T-helper 2 cell (primary cell): ENCODE measurements at regions not wholly inside any gene's neighbourhood (a gene's known extent, or its start where the extent isn't known, plus 50 kb on each side); places are given as distances from the start of the nearest gene placed in this dataset.
"Not testable (repeated sequence)": the region's sequence is repeated elsewhere in the genome, so short reads cannot be mapped to it uniquely, and the experiment has no call there.

ENCODE experiments used
- DNase-seq, 5 experiments: peaks; one replicate each; pipeline versions ENCODE4 v3.0.0 to v3.0.0-alpha.2; 2012 to 2022

- DNase-seq = no peak
These were observed 903.8 kb downstream of the STIM2 start for GRCh38 chr4:27764526-27764837.

- DNase-seq = no peak
These were observed 910.3 kb downstream of the STIM2 start for GRCh38 chr4:27770895-27771294.

- DNase-seq = no peak
These were observed 914.5 kb downstream of the STIM2 start for GRCh38 chr4:27775156-27775555.

DNA sequence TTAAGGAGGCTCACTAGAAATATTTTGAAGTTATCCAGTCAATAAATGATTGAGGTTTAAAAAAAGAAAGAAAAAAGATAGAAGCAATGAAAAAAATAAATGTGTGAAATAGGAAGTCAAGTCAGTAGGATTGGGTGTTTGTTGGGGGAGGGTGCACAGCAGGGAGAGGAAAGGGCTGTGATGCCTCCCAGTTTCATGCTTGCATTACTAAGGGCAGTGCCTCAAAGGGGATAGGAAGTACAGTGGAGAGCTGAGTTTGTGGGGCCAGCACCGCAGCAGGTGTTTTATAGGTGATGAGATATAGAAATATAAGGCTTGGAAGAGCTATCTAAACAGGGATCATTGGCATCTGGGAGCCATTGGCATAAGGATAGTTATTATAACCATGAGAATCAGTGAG, 919.2 kb downstream of the STIM2 start:
- DNase-seq = no peak

DNA sequence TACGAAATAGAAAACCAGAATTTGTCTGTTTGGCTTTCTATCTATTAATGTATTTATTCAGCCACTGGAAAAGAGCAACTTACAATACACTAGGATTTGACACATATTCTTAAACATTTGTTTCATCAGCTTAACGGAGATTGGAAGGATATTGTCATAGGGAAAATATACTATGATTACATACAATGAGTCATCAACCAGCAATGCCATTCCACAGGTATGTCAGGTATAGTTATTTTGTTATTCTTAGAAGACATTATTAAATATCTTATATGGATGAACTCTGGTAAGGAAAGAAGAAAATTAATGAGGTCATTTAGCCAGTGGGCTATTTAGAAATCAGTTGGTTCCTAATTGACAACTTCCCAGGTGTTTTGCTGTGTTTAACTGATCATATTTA, 926.6 kb downstream of the STIM2 start:
- no peak for DNase-seq

- no peak for DNase-seq
These were observed 929.1 kb downstream of the STIM2 start for GRCh38 chr4:27789773-27790172.

DNA sequence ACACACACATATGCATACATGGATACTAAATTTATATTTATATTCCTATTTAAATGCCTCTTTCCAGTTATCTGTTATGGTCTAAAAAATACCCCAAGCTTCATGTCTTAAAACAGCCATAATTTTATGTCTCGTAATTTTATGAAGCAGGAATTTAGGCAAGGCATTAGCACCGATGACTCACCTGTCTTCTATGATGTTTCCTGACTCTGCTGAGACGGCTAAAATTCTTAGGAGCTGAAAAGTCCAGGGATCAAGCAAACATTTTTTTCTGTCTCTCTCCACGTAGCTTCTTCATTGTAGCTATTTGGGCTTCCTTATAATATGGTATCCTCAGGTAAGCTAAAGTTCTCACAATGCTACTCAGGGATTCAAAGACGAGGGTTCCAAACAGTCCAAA, 930.3 kb downstream of the STIM2 start:
- no peak for DNase-seq

GRCh38 chr4:27791640-27792039, 931.0 kb downstream of the STIM2 start:
- no peak for DNase-seq

DNA sequence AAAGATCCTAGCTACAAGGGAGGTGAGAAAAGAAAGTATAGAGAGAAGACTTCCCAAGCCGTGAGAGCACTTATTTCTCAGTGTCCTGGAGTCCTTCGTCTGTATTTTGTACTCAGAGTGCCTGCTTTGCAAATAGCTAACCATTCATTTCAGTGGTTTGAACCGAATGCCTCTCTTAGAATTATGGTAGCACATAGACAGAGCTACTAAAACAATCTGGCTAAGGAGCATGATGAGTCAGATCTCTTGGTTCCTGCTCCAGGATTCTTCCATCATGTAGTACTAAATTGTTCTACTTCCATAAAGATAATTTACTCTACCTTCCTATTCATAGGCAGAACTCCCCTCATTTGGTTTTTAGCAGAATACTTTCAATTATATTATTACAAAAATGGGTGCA, 946.6 kb downstream of the STIM2 start:
- no peak for DNase-seq

GRCh38 chr4:27811948-27812347, 951.3 kb downstream of the STIM2 start:
- DNase-seq = no peak

DNA sequence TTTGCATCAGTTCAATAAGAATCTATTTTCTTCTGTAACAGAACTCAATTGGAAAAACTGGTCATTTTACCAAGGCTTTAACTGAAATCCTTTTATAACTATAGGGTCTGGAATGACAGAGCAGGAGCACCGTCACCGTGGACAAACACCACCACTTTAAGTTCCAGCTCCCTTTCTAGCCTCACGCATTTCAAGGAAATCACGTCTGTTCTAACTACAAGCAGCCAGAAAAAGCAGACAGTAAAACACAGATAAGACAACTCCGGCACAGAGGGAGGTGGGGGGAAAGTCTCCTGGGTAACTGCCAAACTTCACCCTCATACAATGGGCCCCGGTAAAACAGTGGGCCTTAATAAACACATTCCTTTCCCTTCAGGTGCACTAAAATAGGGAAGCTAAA, 952.6 kb downstream of the STIM2 start:
- DNase-seq = not testable (repeated sequence)

- not testable (repeated sequence) for DNase-seq
These were observed 953.2 kb downstream of the STIM2 start for GRCh38 chr4:27813699-27814425.

DNA sequence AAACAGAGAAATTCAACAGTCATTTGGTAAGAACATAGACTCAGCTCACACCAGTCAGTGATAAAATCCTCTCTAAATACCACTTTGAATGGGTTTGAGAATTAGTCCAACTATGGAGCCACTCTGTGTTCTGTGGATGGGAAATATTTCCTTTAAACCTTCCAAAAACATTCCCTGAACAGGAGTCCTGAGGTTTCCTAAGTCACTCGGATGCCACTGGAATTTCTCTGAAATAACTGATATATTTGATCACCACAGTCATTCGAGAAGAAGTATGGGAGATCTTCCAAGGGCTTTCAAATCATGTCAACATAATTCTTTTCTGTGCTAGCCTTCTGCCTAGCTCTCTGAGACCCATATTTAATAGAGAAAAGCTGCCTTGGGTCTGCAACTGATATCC, 958.6 kb downstream of the STIM2 start:
- no peak for DNase-seq

GRCh38 chr4:27828843-27829242, 968.2 kb downstream of the STIM2 start:
- no peak for DNase-seq

GRCh38 chr4:27830251-27830650, 969.6 kb downstream of the STIM2 start:
- DNase-seq = no peak

DNA sequence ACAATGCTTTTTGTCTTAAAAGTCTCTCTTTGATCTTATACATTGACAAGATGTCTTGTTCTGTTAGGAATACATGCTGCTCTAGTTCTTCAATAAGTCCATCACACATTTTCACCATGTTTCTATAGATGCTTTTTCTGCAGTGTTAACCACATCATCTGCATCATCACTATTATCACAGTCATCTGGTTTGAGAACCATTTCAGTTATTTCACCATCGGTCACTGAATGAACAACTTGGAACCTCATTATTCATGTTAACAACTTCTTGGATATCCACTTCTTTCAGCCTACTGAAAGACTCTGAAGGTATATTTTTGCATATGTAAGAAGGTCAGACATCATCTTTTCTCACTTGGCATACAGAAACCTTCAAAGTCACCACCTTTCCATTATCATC, 975.2 kb downstream of the STIM2 start:
- no peak for DNase-seq

- no peak for DNase-seq
These were observed 975.9 kb downstream of the STIM2 start for GRCh38 chr4:27836523-27836922.

DNA sequence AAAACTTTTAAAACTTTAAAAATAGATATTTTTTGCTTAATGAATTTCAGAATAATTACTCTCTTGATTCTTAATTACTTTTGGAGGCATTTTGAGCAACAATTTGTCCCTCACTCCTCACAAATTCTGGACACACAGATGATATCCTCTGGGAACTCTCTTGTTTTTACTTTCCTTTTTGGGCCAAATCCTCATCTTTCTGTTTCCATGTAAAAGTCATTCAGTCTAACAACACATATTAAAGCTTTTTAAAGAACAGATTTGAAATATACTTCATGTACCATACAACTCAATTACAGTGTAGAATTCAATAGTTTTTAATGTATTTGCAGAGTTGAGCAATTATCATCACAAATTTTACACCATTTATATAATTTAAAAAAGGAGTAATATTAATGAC, 983.1 kb downstream of the STIM2 start:
- no peak for DNase-seq

- DNase-seq = no peak
These were observed 983.7 kb downstream of the STIM2 start for GRCh38 chr4:27844376-27844775.

DNA sequence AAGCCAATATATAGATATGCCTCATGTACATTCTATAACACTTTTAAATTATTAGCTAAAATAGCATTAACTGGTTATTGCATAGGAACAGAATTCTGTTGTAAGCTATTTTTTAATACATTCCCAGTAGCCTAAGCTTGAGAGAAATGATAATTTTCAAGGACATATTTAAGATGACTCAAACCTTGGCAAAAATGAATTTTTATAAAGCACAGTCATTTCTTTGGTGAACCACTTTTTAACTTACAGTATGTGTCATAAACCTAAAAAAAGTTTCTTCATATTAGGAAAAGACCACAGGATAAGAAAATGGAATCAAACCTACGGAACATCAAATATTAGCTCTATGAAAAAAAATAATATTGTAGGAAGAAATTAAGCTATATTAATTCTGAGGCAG, 986.3 kb downstream of the STIM2 start:
- no peak for DNase-seq

DNA sequence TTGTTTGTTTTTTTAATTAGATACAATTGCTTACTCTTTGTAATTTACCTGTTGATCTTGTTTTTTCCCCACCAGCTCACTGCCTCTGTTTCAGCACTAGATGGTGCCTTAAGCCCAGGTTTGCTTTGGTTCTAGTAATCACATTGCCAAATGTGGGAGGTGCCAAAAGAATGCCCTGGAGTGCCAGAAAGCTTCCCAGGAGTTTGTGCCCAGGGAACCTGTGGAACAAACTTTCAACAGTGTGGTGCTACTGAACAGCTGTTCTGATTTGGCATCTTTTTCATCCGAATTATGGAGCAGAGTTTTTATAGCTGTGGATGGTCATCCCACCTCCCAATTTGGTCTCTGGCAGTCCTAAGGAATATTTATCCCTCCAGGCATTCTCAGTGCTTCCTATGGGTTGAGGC, 1000.7 kb downstream of the STIM2 start:
- no peak for DNase-seq

DNA sequence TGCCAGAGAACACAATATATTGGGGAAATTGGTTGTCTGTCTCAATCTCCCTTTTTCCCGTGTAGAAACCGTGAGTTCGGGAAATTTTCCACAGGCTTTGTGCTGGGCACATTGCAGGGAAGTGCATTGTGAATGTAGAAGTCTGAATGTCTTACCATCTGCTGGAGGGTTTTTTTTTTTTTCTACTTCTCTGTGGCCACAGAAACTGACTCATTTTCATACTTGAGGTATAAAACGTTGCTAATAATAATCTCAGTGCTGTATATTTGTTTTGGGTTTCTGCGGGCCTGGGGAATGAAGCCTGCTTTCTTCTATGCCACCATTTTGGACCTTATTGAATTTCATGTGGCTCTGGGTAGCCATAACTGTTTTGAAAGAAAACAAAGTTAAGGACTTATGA, 1001.2 kb downstream of the STIM2 start:
- no peak for DNase-seq

GRCh38 chr4:27873596-27873995, 1013.0 kb downstream of the STIM2 start:
- no peak for DNase-seq

GRCh38 chr4:27881705-27882104, 1021.1 kb downstream of the STIM2 start:
- DNase-seq = no peak

DNA sequence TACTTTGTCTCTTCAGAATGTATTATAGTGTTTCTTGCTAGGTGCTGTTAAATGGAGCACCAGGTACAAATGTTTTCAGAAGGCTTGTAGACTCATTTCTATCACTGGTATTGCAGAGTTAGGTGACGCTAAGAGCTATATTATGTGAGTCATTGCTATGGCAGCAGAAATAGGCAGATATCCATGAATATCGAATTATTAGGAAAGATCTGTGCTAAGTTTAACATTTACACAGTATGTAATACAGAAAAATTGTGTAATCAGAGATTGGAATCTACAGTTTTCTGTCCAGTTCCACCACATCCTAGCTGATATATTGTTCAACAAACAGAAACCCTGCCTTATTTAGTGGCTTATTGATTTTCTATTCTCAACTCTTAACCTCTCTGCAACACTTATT, 1025.5 kb downstream of the STIM2 start:
- DNase-seq = no peak

- DNase-seq = no peak
These were observed 1027.0 kb downstream of the STIM2 start for GRCh38 chr4:27887646-27888045.
